ENCODE measurements at regions not wholly inside any gene's neighbourhood (a gene's known extent, or its start where the extent isn't known, plus 50 kb on each side); places are given as distances from the start of the nearest gene placed in this dataset.

- TF ChIP-seq, protein P1, sequence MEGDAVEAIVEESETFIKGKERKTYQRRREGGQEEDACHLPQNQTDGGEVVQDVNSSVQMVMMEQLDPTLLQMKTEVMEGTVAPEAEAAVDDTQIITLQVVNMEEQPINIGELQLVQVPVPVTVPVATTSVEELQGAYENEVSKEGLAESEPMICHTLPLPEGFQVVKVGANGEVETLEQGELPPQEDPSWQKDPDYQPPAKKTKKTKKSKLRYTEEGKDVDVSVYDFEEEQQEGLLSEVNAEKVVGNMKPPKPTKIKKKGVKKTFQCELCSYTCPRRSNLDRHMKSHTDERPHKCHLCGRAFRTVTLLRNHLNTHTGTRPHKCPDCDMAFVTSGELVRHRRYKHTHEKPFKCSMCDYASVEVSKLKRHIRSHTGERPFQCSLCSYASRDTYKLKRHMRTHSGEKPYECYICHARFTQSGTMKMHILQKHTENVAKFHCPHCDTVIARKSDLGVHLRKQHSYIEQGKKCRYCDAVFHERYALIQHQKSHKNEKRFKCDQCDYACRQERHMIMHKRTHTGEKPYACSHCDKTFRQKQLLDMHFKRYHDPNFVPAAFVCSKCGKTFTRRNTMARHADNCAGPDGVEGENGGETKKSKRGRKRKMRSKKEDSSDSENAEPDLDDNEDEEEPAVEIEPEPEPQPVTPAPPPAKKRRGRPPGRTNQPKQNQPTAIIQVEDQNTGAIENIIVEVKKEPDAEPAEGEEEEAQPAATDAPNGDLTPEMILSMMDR (IDR thresholded peaks at IDR 0.05): no peak
- no peak for TF ChIP-seq ZFX (IDR thresholded peaks at IDR 0.05; ENCODE audit: borderline replicate concordance)
- no peak overlapping the region for H3K27ac ChIP-seq
Measured at GRCh38 chr6:11337306-11337705, 104.8 kb upstream of the NEDD9 start.

DNA sequence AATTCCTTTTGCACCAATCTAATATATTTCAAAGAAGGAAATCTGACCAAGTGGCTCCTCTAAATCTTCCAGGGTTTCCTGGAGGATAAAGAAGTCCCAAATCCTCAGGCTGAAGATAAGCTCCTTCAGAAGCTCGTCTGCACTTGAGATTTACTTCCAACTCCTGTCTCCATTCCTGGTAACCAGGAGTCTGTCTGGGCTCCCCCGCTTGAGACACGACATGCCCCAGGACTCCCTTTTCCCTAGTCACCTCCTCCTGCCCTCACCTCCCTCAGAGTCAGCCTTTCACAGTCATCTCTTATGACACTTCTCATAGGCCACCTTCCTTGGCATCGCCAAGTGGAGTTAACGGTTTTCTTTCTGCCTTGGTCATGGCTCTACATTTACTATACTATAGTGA is 103.4 kb upstream of the NEDD9 start:
- no peak overlapping the region for H3K27ac ChIP-seq
- TF ChIP-seq, protein P1 (IDR thresholded peaks at IDR 0.05): no peak
- no peak for TF ChIP-seq ZFX (IDR thresholded peaks at IDR 0.05; ENCODE audit: borderline replicate concordance)

DNA sequence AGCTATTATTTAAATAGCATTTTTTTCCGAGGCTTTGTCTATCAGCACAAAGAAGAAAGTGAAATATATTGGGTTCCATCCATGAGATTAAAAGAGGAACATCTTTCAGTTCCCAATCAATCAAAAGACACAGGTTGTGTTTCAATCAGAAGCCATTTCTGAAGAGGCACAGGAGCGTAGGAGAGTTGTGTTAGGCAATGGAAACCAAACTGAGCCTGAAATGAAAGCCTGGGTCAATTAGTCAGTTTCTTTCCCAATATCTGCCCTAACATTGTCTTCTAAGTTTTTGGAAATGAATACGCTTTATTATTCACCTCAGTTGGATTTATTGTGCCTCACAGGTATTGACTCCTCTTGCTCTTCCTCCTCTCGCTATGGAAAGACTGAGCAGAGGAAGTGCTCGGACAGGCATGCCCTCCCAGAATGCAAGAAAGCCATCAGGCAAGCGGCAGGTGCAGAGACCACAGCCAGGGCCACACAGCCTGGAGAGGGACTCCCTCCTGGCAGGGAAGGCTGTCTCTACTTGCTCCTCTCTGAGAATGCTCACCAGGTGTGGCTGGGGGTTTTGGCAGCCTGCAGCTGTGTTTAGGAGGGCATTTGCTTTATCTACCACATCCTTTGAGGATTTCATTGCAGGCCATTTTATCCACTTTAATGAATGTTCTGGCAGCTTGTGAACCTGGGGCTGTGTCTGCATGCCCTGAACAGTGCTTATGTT is 100.8 kb upstream of the NEDD9 start:
- H3K27ac ChIP-seq: no peak overlapping the region
- TF ChIP-seq, protein P1 (IDR thresholded peaks at IDR 0.05): no peak
- TF ChIP-seq ZFX (IDR thresholded peaks at IDR 0.05; ENCODE audit: borderline replicate concordance): no peak

DNA sequence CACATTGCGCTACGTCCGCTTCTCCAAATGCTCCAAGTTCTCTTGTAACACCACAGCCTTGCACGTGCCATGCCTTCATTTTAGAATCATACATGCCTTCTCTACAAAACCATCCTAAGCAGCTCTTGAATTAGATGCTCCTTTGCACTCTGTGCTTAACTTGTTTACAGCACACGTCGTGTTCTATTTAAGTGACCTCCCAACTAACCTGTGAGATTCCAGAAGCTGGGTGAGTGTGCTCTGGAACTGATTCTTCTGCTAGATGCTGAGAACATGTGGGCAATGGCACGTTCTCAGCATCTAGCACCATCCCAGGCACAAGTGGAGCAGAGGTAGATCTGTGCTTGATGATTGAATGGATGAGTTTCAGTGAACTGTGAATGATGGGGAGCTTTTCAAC is 100.0 kb upstream of the NEDD9 start:
- TF ChIP-seq, protein P1 (IDR thresholded peaks at IDR 0.05): no peak
- TF ChIP-seq ZFX (IDR thresholded peaks at IDR 0.05; ENCODE audit: borderline replicate concordance): no peak
- H3K27ac ChIP-seq: no peak overlapping the region

GRCh38 chr6:11331111-11331510 is 98.6 kb upstream of the NEDD9 start:
- TF ChIP-seq, protein P1 (IDR thresholded peaks at IDR 0.05): no peak
- TF ChIP-seq ZFX (IDR thresholded peaks at IDR 0.05; ENCODE audit: borderline replicate concordance): no peak
- H3K27ac ChIP-seq: no peak overlapping the region

DNA sequence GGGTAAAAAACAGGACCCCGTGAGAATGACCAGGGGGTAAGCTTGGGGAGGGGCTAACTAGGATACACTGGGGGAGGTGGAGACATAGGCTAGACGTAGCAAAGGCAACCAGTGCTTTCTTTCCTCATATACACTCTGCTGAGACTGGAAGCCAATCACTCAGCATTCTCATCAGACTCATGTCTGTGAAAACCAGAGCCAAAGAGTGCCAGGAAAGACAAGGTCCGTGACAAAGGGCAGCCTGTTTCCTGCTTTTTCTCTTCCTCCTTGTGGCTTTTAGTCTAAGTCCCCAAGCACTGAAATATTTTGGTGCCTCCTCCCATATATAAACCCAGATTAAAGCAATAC is 97.9 kb upstream of the NEDD9 start:
- H3K27ac ChIP-seq: no peak overlapping the region
- no peak for TF ChIP-seq ZFX (IDR thresholded peaks at IDR 0.05; ENCODE audit: borderline replicate concordance)
- TF ChIP-seq, protein P1 (IDR thresholded peaks at IDR 0.05): no peak

DNA sequence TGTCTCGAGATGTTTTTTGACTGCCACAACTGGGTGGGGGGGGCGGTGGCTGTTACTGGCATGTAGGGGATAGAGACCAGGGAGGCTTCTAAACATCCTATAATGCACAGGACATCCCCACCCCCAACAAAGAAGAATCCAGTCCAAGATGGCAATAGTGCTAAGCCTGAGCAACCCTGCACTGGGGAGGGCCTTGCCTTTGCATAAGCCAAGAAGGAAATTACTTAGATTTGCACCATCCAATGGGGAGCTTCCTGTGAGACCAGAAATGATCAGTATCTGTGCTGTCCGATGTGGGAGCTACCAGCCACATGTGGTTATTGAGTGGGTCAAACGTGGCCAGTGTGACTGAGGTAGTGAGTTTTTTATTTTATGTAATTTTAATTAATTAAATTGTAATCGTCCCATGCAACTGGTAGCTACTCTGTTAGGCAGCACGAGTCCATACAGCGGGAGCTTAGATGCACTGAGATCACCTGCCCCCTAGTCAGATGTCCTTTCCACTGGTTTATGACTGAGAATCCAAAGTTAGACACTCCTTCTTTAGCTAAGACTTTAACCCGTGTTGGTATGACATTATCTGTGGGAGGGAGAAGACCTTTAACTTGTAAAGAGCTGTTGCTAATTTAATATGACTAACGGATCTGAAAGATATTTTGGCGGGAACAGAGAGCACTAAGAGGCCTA is 97.4 kb upstream of the NEDD9 start:
- no peak overlapping the region for H3K27ac ChIP-seq
- TF ChIP-seq, protein P1 (IDR thresholded peaks at IDR 0.05): no peak
- TF ChIP-seq ZFX (IDR thresholded peaks at IDR 0.05; ENCODE audit: borderline replicate concordance): no peak
